ENCODE measurements at regions not wholly inside any gene's neighbourhood (a gene's known extent, or its start where the extent isn't known, plus 50 kb on each side); places are given as distances from the start of the nearest gene placed in this dataset.

GRCh38 chr14:98144964-98145363 lies 1127.0 kb downstream of the BCL11B start:
- Histone ChIP-seq H4K8ac (ENCODE audit: low read depth, low read length) (no peak overlapping the region), H2BK120ac (ENCODE audit: low read depth, low read length) (no peak overlapping the region), H3K4ac (ENCODE audit: low read length) (no peak overlapping the region), H2BK5ac (ENCODE audit: low read length) (no peak overlapping the region), H3K23ac (ENCODE audit: low read depth, low read length, poor library complexity) (no peak overlapping the region), H3K4me1 (ENCODE audit: control insufficient read depth in 2 of 2, insufficient read depth in 1 of 2, low read depth in 1 of 2, low read length in 2 of 2) (no peaks in the 10 kb centered on the region), H3K27ac (replicated peaks; ENCODE audit: low read length) (no peak overlapping the region), H3K18ac (ENCODE audit: low read length) (no peak overlapping the region), H4K91ac (ENCODE audit: low read depth, low read length, poor library complexity) (no peak overlapping the region), H2AFZ (ENCODE audit: low read length) (no peak overlapping the region), H3K4me2 (ENCODE audit: insufficient read depth, low read length, poor library complexity, severe bottlenecking) (no peak overlapping the region), H3K9ac (ENCODE audit: low read depth, low read length, poor library complexity) (no peak overlapping the region), H3K14ac (ENCODE audit: low read length) (no peak overlapping the region), H3K9me3 (replicated peaks in 1 of 2; ENCODE audit: control insufficient read depth in 2 of 2, insufficient read depth in 1 of 2, low read depth in 1 of 2, low read length in 2 of 2) (no peaks in the 10 kb centered on the region), H3K36me3 (replicated peaks in 1 of 2; ENCODE audit: control insufficient read depth in 2 of 2, insufficient read depth in 2 of 2, low read length in 2 of 2) (no peaks in the 10 kb centered on the region), H3K27me3 (ENCODE audit: control insufficient read depth in 3 of 3, insufficient read depth in 3 of 3, low read depth in 1 of 3, low read length in 3 of 3) (peaks cover 0 to 4% (median 0%) of the 10 kb centered on the region in 3 experiments), H2BK15ac (ENCODE audit: low read length) (no peak overlapping the region), H2BK12ac (ENCODE audit: low read length) (no peak overlapping the region), H3K79me1 (ENCODE audit: low read depth, low read length) (no peaks in the 10 kb centered on the region), H3K4me3 (ENCODE audit: low read length in 2 of 2) (no peak overlapping the region), H2AK5ac (ENCODE audit: low read depth, low read length) (no peak overlapping the region)
- no peak for DNase-seq (ENCODE audit: low spot score)
- no CpG with 5 or more reads among the region's 5 CpGs for WGBS, 2 donors (ENCODE audit: extremely low coverage in 2 of 2, insufficient read length in 2 of 2, insufficient replicate concordance in 1 of 2)

- no peak overlapping the region for H3K9ac ChIP-seq (ENCODE audit: low read depth, low read length, poor library complexity)
Measured at GRCh38 chr14:98146416-98146815, 1125.6 kb downstream of the BCL11B start.

GRCh38 chr14:98154254-98154653 lies 1117.7 kb downstream of the BCL11B start:
- H2BK12ac ChIP-seq (ENCODE audit: low read length): no peak overlapping the region
- H2BK120ac ChIP-seq (ENCODE audit: low read depth, low read length): no peak overlapping the region
- no peak overlapping the region for H4K8ac ChIP-seq (ENCODE audit: low read depth, low read length)
- no peak overlapping the region for H3K18ac ChIP-seq (ENCODE audit: low read length)
- H3K14ac ChIP-seq (ENCODE audit: low read length): no peak overlapping the region
- no peaks in the 10 kb centered on the region for H3K27me3 ChIP-seq (ENCODE audit: control insufficient read depth in 3 of 3, insufficient read depth in 3 of 3, low read depth in 1 of 3, low read length in 3 of 3)
- no peak overlapping the region for H3K9ac ChIP-seq (ENCODE audit: low read depth, low read length, poor library complexity)
- peaks cover 0 to 2% of the 10 kb centered on the region in 2 donors for H3K4me1 ChIP-seq (ENCODE audit: control insufficient read depth in 2 of 2, insufficient read depth in 1 of 2, low read depth in 1 of 2, low read length in 2 of 2)
- no peak overlapping the region for H2AK5ac ChIP-seq (ENCODE audit: low read depth, low read length)
- no peak overlapping the region for H2BK5ac ChIP-seq (ENCODE audit: low read length)
- peaks cover 0 to 3% of the 10 kb centered on the region in 2 donors for H3K9me3 ChIP-seq (replicated peaks in 1 of 2; ENCODE audit: control insufficient read depth in 2 of 2, insufficient read depth in 1 of 2, low read depth in 1 of 2, low read length in 2 of 2)
- H3K23ac ChIP-seq (ENCODE audit: low read depth, low read length, poor library complexity): no peak overlapping the region
- H3K79me1 ChIP-seq (ENCODE audit: low read depth, low read length): no peaks in the 10 kb centered on the region
- H3K27ac ChIP-seq (replicated peaks; ENCODE audit: low read length): no peak overlapping the region
- no peak for DNase-seq (ENCODE audit: low spot score)
- no peak overlapping the region for H2BK15ac ChIP-seq (ENCODE audit: low read length)
- no peak overlapping the region for H2AFZ ChIP-seq (ENCODE audit: low read length)
- no peak overlapping the region for H4K91ac ChIP-seq (ENCODE audit: low read depth, low read length, poor library complexity)
- H3K4me3 ChIP-seq (ENCODE audit: low read length in 2 of 2): no peak overlapping the region
- H3K4me2 ChIP-seq (ENCODE audit: insufficient read depth, low read length, poor library complexity, severe bottlenecking): no peak overlapping the region
- H3K36me3 ChIP-seq (replicated peaks in 1 of 2; ENCODE audit: control insufficient read depth in 2 of 2, insufficient read depth in 2 of 2, low read length in 2 of 2): no peaks in the 10 kb centered on the region
- no peak overlapping the region for H3K4ac ChIP-seq (ENCODE audit: low read length)
- no CpG with 5 or more reads among the region's 4 CpGs for WGBS, 2 donors (ENCODE audit: extremely low coverage in 2 of 2, insufficient read length in 2 of 2, insufficient replicate concordance in 1 of 2)

More at GRCh38 chr14:98146416-98146815, 1125.6 kb downstream of the BCL11B start:
- Histone ChIP-seq H3K14ac (ENCODE audit: low read length) (no peak overlapping the region), H3K4me2 (ENCODE audit: insufficient read depth, low read length, poor library complexity, severe bottlenecking) (no peak overlapping the region), H3K9me3 (replicated peaks in 1 of 2; ENCODE audit: control insufficient read depth in 2 of 2, insufficient read depth in 1 of 2, low read depth in 1 of 2, low read length in 2 of 2) (no peaks in the 10 kb centered on the region), H3K4me3 (ENCODE audit: low read length in 2 of 2) (no peak overlapping the region), H3K23ac (ENCODE audit: low read depth, low read length, poor library complexity) (no peak overlapping the region), H3K4me1 (ENCODE audit: control insufficient read depth in 2 of 2, insufficient read depth in 1 of 2, low read depth in 1 of 2, low read length in 2 of 2) (no peaks in the 10 kb centered on the region), H2BK12ac (ENCODE audit: low read length) (no peak overlapping the region), H3K79me1 (ENCODE audit: low read depth, low read length) (no peaks in the 10 kb centered on the region), H4K8ac (ENCODE audit: low read depth, low read length) (no peak overlapping the region), H2BK15ac (ENCODE audit: low read length) (no peak overlapping the region), H4K91ac (ENCODE audit: low read depth, low read length, poor library complexity) (no peak overlapping the region), H3K36me3 (replicated peaks in 1 of 2; ENCODE audit: control insufficient read depth in 2 of 2, insufficient read depth in 2 of 2, low read length in 2 of 2) (no peaks in the 10 kb centered on the region), H3K4ac (ENCODE audit: low read length) (no peak overlapping the region), H2AFZ (ENCODE audit: low read length) (no peak overlapping the region), H3K27ac (replicated peaks; ENCODE audit: low read length) (no peak overlapping the region), H3K27me3 (ENCODE audit: control insufficient read depth in 3 of 3, insufficient read depth in 3 of 3, low read depth in 1 of 3, low read length in 3 of 3) (no peaks in the 10 kb centered on the region), H3K18ac (ENCODE audit: low read length) (no peak overlapping the region), H2AK5ac (ENCODE audit: low read depth, low read length) (no peak overlapping the region), H2BK120ac (ENCODE audit: low read depth, low read length) (no peak overlapping the region), H2BK5ac (ENCODE audit: low read length) (no peak overlapping the region)
- WGBS, 2 donors (ENCODE audit: extremely low coverage in 2 of 2, insufficient read length in 2 of 2, insufficient replicate concordance in 1 of 2): no CpG with 5 or more reads among the region's 5 CpGs
- no peak for DNase-seq (ENCODE audit: low spot score)

- Histone ChIP-seq H2AK5ac (ENCODE audit: low read depth, low read length) (no peak overlapping the region), H3K14ac (ENCODE audit: low read length) (no peak overlapping the region), H2BK12ac (ENCODE audit: low read length) (no peak overlapping the region), H3K18ac (ENCODE audit: low read length) (no peak overlapping the region), H3K27ac (replicated peaks; ENCODE audit: low read length) (no peak overlapping the region), H3K9ac (ENCODE audit: low read depth, low read length, poor library complexity) (no peak overlapping the region), H2BK120ac (ENCODE audit: low read depth, low read length) (no peak overlapping the region), H3K79me1 (ENCODE audit: low read depth, low read length) (no peaks in the 10 kb centered on the region), H3K27me3 (ENCODE audit: control insufficient read depth in 3 of 3, insufficient read depth in 3 of 3, low read depth in 1 of 3, low read length in 3 of 3) (no peaks in the 10 kb centered on the region), H2BK15ac (ENCODE audit: low read length) (no peak overlapping the region), H3K4ac (ENCODE audit: low read length) (no peak overlapping the region), H3K23ac (ENCODE audit: low read depth, low read length, poor library complexity) (no peak overlapping the region), H3K36me3 (replicated peaks in 1 of 2; ENCODE audit: control insufficient read depth in 2 of 2, insufficient read depth in 2 of 2, low read length in 2 of 2) (no peaks in the 10 kb centered on the region), H3K4me3 (ENCODE audit: low read length in 2 of 2) (no peak overlapping the region), H3K9me3 (replicated peaks in 1 of 2; ENCODE audit: control insufficient read depth in 2 of 2, insufficient read depth in 1 of 2, low read depth in 1 of 2, low read length in 2 of 2) (peaks cover 0 to 3% of the 10 kb centered on the region in 2 donors), H4K8ac (ENCODE audit: low read depth, low read length) (no peak overlapping the region), H2BK5ac (ENCODE audit: low read length) (no peak overlapping the region), H3K4me2 (ENCODE audit: insufficient read depth, low read length, poor library complexity, severe bottlenecking) (no peak overlapping the region), H4K91ac (ENCODE audit: low read depth, low read length, poor library complexity) (no peak overlapping the region), H3K4me1 (ENCODE audit: control insufficient read depth in 2 of 2, insufficient read depth in 1 of 2, low read depth in 1 of 2, low read length in 2 of 2) (peaks cover 0 to 2% of the 10 kb centered on the region in 2 donors), H2AFZ (ENCODE audit: low read length) (no peak overlapping the region)
- DNase-seq (ENCODE audit: low spot score): no peak
- 100% methylated on average over 1 of the region's 8 CpGs for WGBS, 2 donors (ENCODE audit: extremely low coverage in 2 of 2, insufficient read length in 2 of 2, insufficient replicate concordance in 1 of 2)
Measured at GRCh38 chr14:98156411-98156810, 1115.6 kb downstream of the BCL11B start.
